Muscle layer of duodenum (tissue), 2 donors: ENCODE measurements at regions not wholly inside any gene's neighbourhood (a gene's known extent, or its start where the extent isn't known, plus 50 kb on each side); places are given as distances from the start of the nearest gene placed in this dataset.

Source experiments
- H3K27ac ChIP-seq: one replicate; pipeline ENCODE4 v1.7.0; 2013; ENCODE audit warnings: mild to moderate bottlenecking, low read length
- H3K27me3 ChIP-seq: one replicate; pipeline ENCODE4 v1.7.0; 2013; ENCODE audit warnings: low read depth, mild to moderate bottlenecking, control low read depth, low read length
- H3K36me3 ChIP-seq, 2 donors: one replicate each; pipeline ENCODE4 v1.7.0; 2013; ENCODE audit warnings: low read length in 2 of 2, control low read depth in 1 of 2, mild to moderate bottlenecking in 1 of 2; ENCODE audit not compliant: insufficient read depth in 2 of 2, control insufficient read depth in 1 of 2
- H3K4me1 ChIP-seq, 2 donors: one replicate each; pipeline ENCODE4 v1.7.0; 2013; ENCODE audit warnings: low read length in 2 of 2, mild to moderate bottlenecking in 2 of 2, control low read depth in 1 of 2, moderate library complexity in 1 of 2; ENCODE audit not compliant: insufficient read depth in 2 of 2, control insufficient read depth in 1 of 2
- H3K4me3 ChIP-seq, 2 donors: one replicate each; pipeline ENCODE4 v1.7.0; 2013; ENCODE audit warnings: low read length in 2 of 2, low read depth in 1 of 2, mild to moderate bottlenecking in 1 of 2
- H3K9me3 ChIP-seq, 2 donors: one replicate each; pipeline ENCODE4 v1.7.0; 2013; ENCODE audit warnings: low read length in 2 of 2, control low read depth in 1 of 2, mild to moderate bottlenecking in 1 of 2; ENCODE audit not compliant: control insufficient read depth in 1 of 2
- donor health status: healthy.

GRCh38 chr6:138580801-138581200 lies 81.5 kb upstream of the NHSL1 start:
- H3K36me3 ChIP-seq, result no peaks in the 10 kb centered on the region
- no peaks in the 10 kb centered on the region for H3K27me3 ChIP-seq
- H3K4me1 ChIP-seq, result no peaks in the 10 kb centered on the region
- no peaks in the 10 kb centered on the region for H3K9me3 ChIP-seq
- no peak overlapping the region for H3K27ac ChIP-seq
- no peak overlapping the region for H3K4me3 ChIP-seq

GRCh38 chr6:138582573-138582972 lies 83.3 kb upstream of the NHSL1 start:
- Histone ChIP-seq H3K4me1 (no peaks in the 10 kb centered on the region), H3K27me3 (no peaks in the 10 kb centered on the region), H3K9me3 (no peaks in the 10 kb centered on the region), H3K36me3 (no peaks in the 10 kb centered on the region), H3K4me3 (no peak overlapping the region), H3K27ac (no peak overlapping the region)

GRCh38 chr6:138586638-138587037 lies 87.3 kb upstream of the NHSL1 start:
- no peak overlapping the region for H3K27ac ChIP-seq
- H3K36me3 ChIP-seq, result no peaks in the 10 kb centered on the region
- H3K4me3 ChIP-seq, result no peak overlapping the region
- no peaks in the 10 kb centered on the region for H3K9me3 ChIP-seq
- no peaks in the 10 kb centered on the region for H3K27me3 ChIP-seq
- no peaks in the 10 kb centered on the region for H3K4me1 ChIP-seq

- no peak overlapping the region for H3K4me3 ChIP-seq
- no peak overlapping the region for H3K27ac ChIP-seq
- H3K36me3 ChIP-seq, result no peaks in the 10 kb centered on the region
- no peaks in the 10 kb centered on the region for H3K4me1 ChIP-seq
- H3K9me3 ChIP-seq, result no peaks in the 10 kb centered on the region
- no peaks in the 10 kb centered on the region for H3K27me3 ChIP-seq
Observed at GRCh38 chr6:138588805-138589434, 89.6 kb upstream of the NHSL1 start.

- H3K27ac ChIP-seq, result no peak overlapping the region
- H3K4me1 ChIP-seq, result no peaks in the 10 kb centered on the region
- H3K36me3 ChIP-seq, result no peaks in the 10 kb centered on the region
- H3K4me3 ChIP-seq, result no peak overlapping the region
- H3K27me3 ChIP-seq, result no peaks in the 10 kb centered on the region
- no peaks in the 10 kb centered on the region for H3K9me3 ChIP-seq
Observed at GRCh38 chr6:138590796-138591709, 91.8 kb upstream of the NHSL1 start.

- H3K9me3 ChIP-seq, result no peaks in the 10 kb centered on the region
- no peaks in the 10 kb centered on the region for H3K36me3 ChIP-seq
- H3K4me3 ChIP-seq, result peak overlapping the region in 1 of 2 donors; percentile 43
- H3K27me3 ChIP-seq, result no peaks in the 10 kb centered on the region
- peak overlapping the region; percentile 80 for H3K27ac ChIP-seq
- H3K4me1 ChIP-seq, result no peaks in the 10 kb centered on the region
Observed at GRCh38 chr6:138592749-138593123, 93.4 kb upstream of the NHSL1 start.

- no peaks in the 10 kb centered on the region for H3K36me3 ChIP-seq
- no peaks in the 10 kb centered on the region for H3K9me3 ChIP-seq
- H3K4me1 ChIP-seq, result no peaks in the 10 kb centered on the region
- H3K4me3 ChIP-seq, result peak overlapping the region in 1 of 2 donors; percentile 43
- no peaks in the 10 kb centered on the region for H3K27me3 ChIP-seq
- H3K27ac ChIP-seq, result peak overlapping the region; percentile 80
Observed at GRCh38 chr6:138593124-138593877, 94.0 kb upstream of the NHSL1 start.

GRCh38 chr6:138593909-138594757 lies 94.8 kb upstream of the NHSL1 start:
- H3K36me3 ChIP-seq, result no peaks in the 10 kb centered on the region
- no peaks in the 10 kb centered on the region for H3K9me3 ChIP-seq
- H3K4me3 ChIP-seq, result no peak overlapping the region
- no peaks in the 10 kb centered on the region for H3K27me3 ChIP-seq
- no peaks in the 10 kb centered on the region for H3K4me1 ChIP-seq
- peak overlapping the region; percentile 80 for H3K27ac ChIP-seq

GRCh38 chr6:138594758-138595140 lies 95.5 kb upstream of the NHSL1 start:
- no peaks in the 10 kb centered on the region for H3K9me3 ChIP-seq
- H3K4me1 ChIP-seq, result no peaks in the 10 kb centered on the region
- H3K27ac ChIP-seq, result no peak overlapping the region

GRCh38 chr6:138596126-138596525 lies 96.8 kb upstream of the NHSL1 start:
- no peak overlapping the region for H3K4me3 ChIP-seq

More at GRCh38 chr6:138594758-138595140, 95.5 kb upstream of the NHSL1 start:
- no peak overlapping the region for H3K4me3 ChIP-seq
- no peaks in the 10 kb centered on the region for H3K27me3 ChIP-seq
- no peaks in the 10 kb centered on the region for H3K36me3 ChIP-seq

More at GRCh38 chr6:138596126-138596525, 96.8 kb upstream of the NHSL1 start:
- no peaks in the 10 kb centered on the region for H3K36me3 ChIP-seq
- H3K4me1 ChIP-seq, result no peaks in the 10 kb centered on the region
- no peaks in the 10 kb centered on the region for H3K27me3 ChIP-seq
- H3K9me3 ChIP-seq, result no peaks in the 10 kb centered on the region
- H3K27ac ChIP-seq, result no peak overlapping the region
